Nephron (organoid): ENCODE measurements at regions not wholly inside any gene's neighbourhood (a gene's known extent, or its start where the extent isn't known, plus 50 kb on each side); places are given as distances from the start of the nearest gene placed in this dataset.

ENCODE experiments used
- H3K27ac Mint-ChIP-seq, 3 experiments: 2 replicates each; pipeline ENCODE4 v1.8.0; 2020; ENCODE audit warnings: mixed read lengths in 3 of 3, mild to moderate bottlenecking in 2 of 3, moderate library complexity in 1 of 3
- H3K27me3 Mint-ChIP-seq: 2 replicates; pipeline ENCODE4 v1.8.0; 2021; ENCODE audit warnings: low read depth, mild to moderate bottlenecking, moderate library complexity, mixed read lengths
- H3K36me3 Mint-ChIP-seq: 2 replicates; pipeline ENCODE4 v1.8.0; 2020; ENCODE audit warnings: low read depth, mixed read lengths
- H3K4me1 Mint-ChIP-seq: 2 replicates; pipeline ENCODE4 v1.8.0; 2020; ENCODE audit warnings: mixed read lengths
- H3K4me3 Mint-ChIP-seq, 3 experiments: 2 replicates each; pipeline ENCODE4 v1.8.0; 2020; ENCODE audit warnings: mild to moderate bottlenecking in 3 of 3, mixed read lengths in 3 of 3, moderate library complexity in 2 of 3
- H3K9me3 Mint-ChIP-seq: 2 replicates; pipeline ENCODE4 v1.8.0; 2020; ENCODE audit warnings: mixed read lengths
- TF ChIP-seq, protein P1 (sequence below), 3 experiments: fragments of 200-600 bp; sonication (generic); IDR thresholded peaks; one replicate each; pipeline ENCODE4 v1.5.0; 2021; ENCODE audit warnings: antibody characterized with exemption in 3 of 3; ENCODE audit not compliant: unreplicated experiment in 3 of 3

DNA sequence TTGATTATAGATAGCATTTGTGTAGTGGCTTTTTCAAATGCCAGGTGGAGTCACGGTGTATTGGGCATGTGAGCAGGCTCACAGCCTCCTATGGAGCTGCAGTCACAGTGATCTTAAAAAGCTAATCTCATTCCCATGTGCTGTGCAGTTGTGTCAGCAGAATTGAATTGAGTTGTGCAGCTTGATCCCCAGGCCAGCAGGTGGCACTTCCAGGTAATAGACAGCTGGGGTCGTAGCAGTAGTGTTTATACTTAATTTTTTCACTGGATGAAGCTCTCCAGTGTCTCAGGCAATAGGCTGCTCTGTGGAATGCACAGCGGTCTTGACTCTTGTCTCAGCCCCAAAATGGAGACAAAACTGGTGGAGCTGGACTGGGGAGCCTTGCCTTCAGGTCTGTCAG is 1028.1 kb downstream of the SH3BGRL start:
- TF ChIP-seq, protein P1, sequence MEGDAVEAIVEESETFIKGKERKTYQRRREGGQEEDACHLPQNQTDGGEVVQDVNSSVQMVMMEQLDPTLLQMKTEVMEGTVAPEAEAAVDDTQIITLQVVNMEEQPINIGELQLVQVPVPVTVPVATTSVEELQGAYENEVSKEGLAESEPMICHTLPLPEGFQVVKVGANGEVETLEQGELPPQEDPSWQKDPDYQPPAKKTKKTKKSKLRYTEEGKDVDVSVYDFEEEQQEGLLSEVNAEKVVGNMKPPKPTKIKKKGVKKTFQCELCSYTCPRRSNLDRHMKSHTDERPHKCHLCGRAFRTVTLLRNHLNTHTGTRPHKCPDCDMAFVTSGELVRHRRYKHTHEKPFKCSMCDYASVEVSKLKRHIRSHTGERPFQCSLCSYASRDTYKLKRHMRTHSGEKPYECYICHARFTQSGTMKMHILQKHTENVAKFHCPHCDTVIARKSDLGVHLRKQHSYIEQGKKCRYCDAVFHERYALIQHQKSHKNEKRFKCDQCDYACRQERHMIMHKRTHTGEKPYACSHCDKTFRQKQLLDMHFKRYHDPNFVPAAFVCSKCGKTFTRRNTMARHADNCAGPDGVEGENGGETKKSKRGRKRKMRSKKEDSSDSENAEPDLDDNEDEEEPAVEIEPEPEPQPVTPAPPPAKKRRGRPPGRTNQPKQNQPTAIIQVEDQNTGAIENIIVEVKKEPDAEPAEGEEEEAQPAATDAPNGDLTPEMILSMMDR (IDR thresholded peaks at IDR 0.05; ENCODE audit: unreplicated experiment in 3 of 3), result no peak
- Mint-ChIP-seq H3K4me1 (no peaks in the 10 kb centered on the region), H3K4me3 (no peak overlapping the region), H3K36me3 (no peaks in the 10 kb centered on the region), H3K9me3 (peaks cover 17% of the 10 kb centered on the region), H3K27ac (no peak overlapping the region), H3K27me3 (no peaks in the 10 kb centered on the region)

DNA sequence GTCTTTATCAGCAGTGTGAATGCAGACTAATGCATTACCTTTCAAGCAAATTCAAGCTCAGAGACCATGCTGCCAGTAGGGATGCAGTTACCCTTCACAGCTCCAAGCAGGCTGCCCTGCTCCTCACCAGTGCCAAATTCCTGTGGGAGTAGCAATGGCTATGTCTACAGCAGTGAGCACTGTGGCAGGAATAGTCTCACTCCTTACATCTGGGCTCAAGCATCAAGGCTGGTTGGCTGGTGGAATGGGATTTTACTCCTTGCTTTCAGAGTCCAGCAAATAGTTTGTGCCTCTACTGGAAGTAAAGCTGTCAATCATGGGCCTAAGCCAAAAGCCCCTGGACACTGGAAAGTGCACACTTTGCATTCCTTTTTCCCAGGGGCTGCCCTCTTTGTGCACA is 1030.8 kb downstream of the SH3BGRL start:
- Mint-ChIP-seq H3K4me3 (no peak overlapping the region), H3K27me3 (no peaks in the 10 kb centered on the region), H3K27ac (no peak overlapping the region)

DNA sequence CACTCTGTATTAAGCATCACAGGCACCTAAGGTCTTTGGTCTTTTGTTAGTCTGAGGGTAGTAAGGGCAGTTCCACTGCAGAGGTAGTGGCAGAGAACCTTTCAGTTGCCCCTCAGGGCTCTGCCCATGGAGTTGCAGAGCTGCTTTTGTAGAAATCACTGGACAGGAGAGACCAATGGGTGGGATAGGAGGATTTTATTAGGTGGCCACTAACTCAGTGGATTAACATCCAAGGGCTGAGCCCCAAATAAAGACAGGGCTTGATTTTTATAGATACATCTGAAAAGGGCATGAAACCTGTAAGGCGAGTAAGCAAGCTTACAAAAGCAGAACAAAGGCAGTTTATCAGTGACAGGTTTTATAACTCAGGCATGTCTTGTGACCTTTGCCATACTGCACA is 1035.4 kb downstream of the SH3BGRL start:
- no peaks in the 10 kb centered on the region for H3K4me1 Mint-ChIP-seq
- TF ChIP-seq, protein P1 (IDR thresholded peaks at IDR 0.05; ENCODE audit: unreplicated experiment in 3 of 3), result no peak
- no peak overlapping the region for H3K4me3 Mint-ChIP-seq
- H3K27ac Mint-ChIP-seq, result no peak overlapping the region
- H3K36me3 Mint-ChIP-seq, result no peaks in the 10 kb centered on the region
- H3K27me3 Mint-ChIP-seq, result no peaks in the 10 kb centered on the region
- peaks cover 32% of the 10 kb centered on the region for H3K9me3 Mint-ChIP-seq

More for the DNA sequence above, 1030.8 kb downstream of the SH3BGRL start:
- Mint-ChIP-seq H3K36me3 (no peaks in the 10 kb centered on the region), H3K9me3 (peaks cover 30% of the 10 kb centered on the region), H3K4me1 (no peaks in the 10 kb centered on the region)
- TF ChIP-seq, protein P1 (IDR thresholded peaks at IDR 0.05; ENCODE audit: unreplicated experiment in 3 of 3), result no peak
